ENCODE measurements at regions not wholly inside any gene's neighbourhood (a gene's known extent, or its start where the extent isn't known, plus 50 kb on each side); places are given as distances from the start of the nearest gene placed in this dataset.
"Not testable (repeated sequence)": the region's sequence is repeated elsewhere in the genome, so short reads cannot be mapped to it uniquely, and the experiment has no call there.

DNA sequence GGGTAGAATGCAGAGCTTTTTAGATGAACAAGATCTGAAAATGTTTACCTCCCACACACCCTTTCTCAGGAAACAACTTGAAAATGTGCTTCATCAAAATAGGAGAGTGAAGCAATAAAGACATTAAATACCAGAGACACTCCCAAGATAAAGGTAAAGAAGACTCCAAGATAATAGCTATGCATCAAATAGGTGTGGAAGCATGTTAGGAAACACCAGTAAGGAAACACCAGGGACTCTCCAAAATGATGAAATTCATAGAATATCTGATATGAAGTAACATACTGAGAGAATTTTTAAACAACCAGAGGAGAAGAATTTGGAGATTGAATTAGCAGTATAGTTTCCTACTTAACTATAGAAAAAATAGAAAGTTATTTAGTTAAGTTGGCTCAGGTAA is 57.0 kb downstream of the OR10A6 start:
- FAIRE-seq = no peak

DNA sequence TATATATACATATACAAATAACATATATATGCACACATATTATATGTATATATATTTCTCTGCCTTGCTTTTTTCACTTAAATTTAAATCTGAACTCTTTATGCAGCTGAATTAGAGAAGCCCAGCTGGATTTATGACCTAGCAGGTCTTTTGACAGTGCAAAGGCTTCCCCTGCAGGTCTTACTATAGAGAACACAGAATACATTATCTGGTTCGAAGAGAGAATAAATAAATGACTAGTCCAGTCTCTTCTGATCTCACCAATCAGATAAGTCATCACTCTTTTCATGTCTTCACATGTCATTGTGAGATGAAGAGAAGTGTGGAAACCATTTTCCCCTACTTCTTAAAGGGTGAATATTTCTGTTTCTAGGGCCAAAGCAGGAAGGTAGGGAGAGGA is 58.2 kb downstream of the OR10A6 start:
- FAIRE-seq = no peak

DNA sequence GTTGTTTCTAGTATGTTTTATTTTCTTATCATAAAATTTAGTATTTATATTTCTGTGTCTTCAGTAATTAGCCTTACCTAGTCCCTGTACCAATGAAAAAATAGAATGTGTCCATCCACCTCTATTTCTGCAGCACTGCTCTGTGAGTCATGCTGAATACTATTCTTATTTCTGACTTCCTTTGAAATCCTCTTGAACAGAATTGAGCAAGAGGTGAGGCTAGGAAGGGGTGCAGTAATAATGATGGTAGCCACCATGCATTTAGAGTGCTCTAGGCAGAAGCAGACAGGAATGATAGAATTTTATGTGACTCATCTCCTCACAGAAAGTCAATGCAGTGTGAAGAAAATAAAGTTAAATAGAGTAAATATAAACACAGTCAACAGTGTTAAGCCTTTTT is 60.0 kb downstream of the OR10A6 start:
- peak; percentile 8 for FAIRE-seq

DNA sequence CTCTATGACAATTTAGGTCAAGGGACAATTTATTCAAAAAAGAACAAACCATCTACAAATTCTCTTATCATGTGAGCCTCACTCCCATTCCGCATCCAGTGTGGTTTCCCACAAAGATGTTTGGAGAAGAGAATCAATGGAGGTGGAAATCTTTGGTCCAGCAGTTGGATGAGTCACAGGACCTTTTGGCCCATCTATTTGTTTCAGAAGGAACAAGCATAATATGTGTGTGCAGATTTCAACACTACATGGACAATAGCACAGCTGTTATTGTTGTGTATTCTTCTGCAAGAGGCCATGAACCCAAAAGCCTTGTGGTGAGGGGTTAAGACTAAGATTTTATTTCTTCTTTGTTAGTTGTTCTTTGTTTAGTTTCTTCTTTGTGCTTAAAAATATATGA is 61.6 kb downstream of the OR10A6 start:
- no peak for FAIRE-seq

DNA sequence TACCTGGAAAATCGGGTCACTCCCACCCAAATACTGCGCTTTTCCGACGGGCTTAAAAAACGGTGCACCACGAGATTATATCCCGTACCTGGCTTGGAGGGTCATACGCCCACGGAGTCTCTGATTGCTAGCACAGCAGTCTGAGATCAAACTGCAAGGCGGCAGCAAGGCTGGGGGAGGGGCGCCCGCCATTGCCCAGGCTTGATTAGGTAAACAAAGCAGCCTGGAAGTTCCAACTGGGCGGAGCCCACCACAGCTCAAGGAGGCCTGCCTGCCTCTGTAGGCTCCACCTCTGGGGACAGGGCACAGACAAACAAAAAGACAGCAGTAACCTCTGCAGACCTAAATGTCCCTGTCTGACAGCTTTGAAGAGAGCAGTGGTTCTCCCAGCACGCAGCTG is 64.5 kb upstream of the OR5P2 start:
- FAIRE-seq = not testable (repeated sequence)

DNA sequence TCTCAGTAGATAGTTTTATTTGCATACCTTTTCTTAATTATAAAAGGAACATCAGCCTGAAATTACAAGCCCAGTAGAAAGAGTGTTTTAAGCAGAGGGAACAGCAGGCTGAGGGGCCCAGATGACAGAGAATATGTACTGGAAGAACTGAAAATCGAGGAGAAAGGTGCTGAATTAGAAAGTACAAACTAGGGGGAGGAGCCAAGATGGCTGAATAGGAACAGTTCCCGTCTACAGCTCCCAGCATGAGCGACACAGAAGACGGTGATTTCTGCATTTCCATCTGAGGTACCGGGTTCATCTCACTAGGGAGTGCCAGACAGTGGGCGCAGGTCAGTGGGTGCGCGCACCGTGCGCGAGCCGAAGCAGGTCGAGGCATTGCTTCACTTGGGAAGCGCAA is 64.1 kb upstream of the OR5P2 start:
- not testable (repeated sequence) for FAIRE-seq

DNA sequence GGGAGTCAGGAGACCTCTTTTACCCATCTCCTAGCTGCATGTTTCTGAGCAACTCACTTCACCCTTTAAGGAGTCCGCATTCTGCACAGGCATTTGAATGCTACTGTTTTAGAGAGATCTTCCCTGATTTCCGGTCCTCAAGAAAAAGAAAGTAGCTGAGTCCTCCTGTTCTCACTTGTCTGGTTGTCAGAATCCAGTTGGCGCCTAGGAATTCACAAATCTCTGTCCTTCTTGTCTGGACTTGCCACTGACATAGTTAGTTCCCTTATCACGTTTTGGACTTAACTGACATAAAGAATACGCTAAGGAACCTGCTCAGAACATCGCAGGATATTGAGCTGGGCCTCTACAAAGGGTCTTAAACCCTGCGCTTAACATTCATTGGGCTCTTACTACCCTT is 61.3 kb upstream of the OR5P2 start:
- peak; percentile 42 for FAIRE-seq

DNA sequence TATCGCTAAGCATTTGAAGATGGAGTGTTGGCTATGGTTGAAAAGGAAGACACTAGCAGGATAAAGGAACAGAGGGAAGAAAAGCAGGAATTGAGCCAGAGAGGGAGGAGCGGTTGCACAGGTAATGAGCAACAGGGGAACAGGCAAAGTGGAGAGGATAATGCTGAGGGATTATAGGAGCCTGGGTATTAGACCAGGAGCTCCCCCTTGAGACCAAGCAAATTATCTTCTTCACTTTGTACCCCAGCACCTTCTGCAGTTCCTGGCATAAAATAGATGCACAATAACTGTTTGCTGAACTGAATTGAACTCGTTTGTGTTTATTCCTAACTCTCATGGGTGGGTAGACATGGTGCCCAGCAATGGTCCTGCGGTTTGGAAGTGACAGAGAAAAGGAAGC is 54.6 kb upstream of the OR5P2 start:
- FAIRE-seq = peak; percentile 97

DNA sequence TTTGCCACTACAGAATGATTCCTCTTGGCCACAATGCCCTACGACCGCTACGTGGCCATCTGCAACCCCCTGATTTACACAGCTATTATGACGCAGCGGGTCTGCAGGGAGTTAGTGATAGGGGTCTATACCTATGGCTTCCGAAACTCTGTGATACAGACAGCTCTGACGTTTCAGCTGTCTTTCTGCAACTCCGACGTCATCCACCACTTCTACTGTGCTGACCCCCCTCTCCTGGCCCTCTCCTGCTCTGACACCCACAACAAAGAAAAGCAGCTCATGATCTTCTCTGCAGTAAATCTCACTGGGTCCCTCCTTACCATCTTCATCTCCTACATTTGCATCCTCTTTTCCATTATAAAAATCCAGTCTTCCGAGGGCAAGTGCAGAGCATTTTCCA is 52.3 kb upstream of the OR5P2 start:
- FAIRE-seq = no peak
